OCI-LY7 (cell line): ENCODE measurements at regions not wholly inside any gene's neighbourhood (a gene's known extent, or its start where the extent isn't known, plus 50 kb on each side); places are given as distances from the start of the nearest gene placed in this dataset.

ENCODE experiments used
- BruUV-seq: library from RNA; stranded (reverse); fragments of 400-500 nt; replicated peaks from 2 replicates; lab custom pipeline; 2021; lab: Mats Ljungman, UMichigan
- CTCF ChIA-PET: fragments of 300-600 bp; sonication (Branson Sonifier 250); formaldehyde crosslinking; loops from one replicate; lab custom pipeline; 2022; ENCODE audit warnings: antibody characterized with exemption; ENCODE audit not compliant: unreplicated experiment; lab: Charles Lee
- POLR2A ChIA-PET: fragments of 300-600 bp; sonication (Branson Sonifier 250); formaldehyde crosslinking; loops from one replicate; lab custom pipeline; 2022; ENCODE audit warnings: antibody characterized with exemption; lab: Charles Lee
- DNase-seq: peaks from one replicate; pipeline ENCODE4 v3.0.0-alpha.2; 2015; ENCODE audit warnings: low spot score
- H2AFZ ChIP-seq: fragments of 200-600 bp; sonication (generic), shearing (Covaris generic); 2 replicates; pipeline ENCODE4 v1.6.1; 2014; ENCODE audit warnings: mild to moderate bottlenecking, antibody characterized with exemption, low read length, moderate library complexity
- H3K27ac ChIP-seq: fragments of 200-600 bp; sonication (generic); 2 replicates; pipeline ENCODE4 v1.5.1; 2014; ENCODE audit warnings: mixed run types, low read depth, mild to moderate bottlenecking, moderate library complexity, low read length, inconsistent platforms; ENCODE audit not compliant: poor library complexity, severe bottlenecking
- H3K36me3 ChIP-seq: fragments of 200-600 bp; sonication (generic); 2 replicates; pipeline ENCODE4 v1.6.1; 2014; ENCODE audit warnings: mild to moderate bottlenecking, antibody characterized with exemption, low read length, moderate library complexity, mixed read lengths; ENCODE audit not compliant: insufficient read depth
- H3K4me1 ChIP-seq: fragments of 200-600 bp; sonication (generic); 2 replicates; pipeline ENCODE4 v1.5.1; 2014; ENCODE audit warnings: mild to moderate bottlenecking, low read length; ENCODE audit not compliant: insufficient read depth, poor library complexity, severe bottlenecking
- H3K4me2 ChIP-seq: fragments of 200-600 bp; sonication (generic); 2 replicates; pipeline ENCODE4 v1.6.1; 2014; ENCODE audit warnings: mild to moderate bottlenecking, low read length
- H3K4me3 ChIP-seq: fragments of 200-600 bp; sonication (generic); 2 replicates; pipeline ENCODE4 v1.5.1; 2014; ENCODE audit warnings: mild to moderate bottlenecking, low read depth, low read length; ENCODE audit not compliant: poor library complexity, severe bottlenecking
- H3K79me2 ChIP-seq: fragments of 200-600 bp; sonication (generic); 2 replicates; pipeline ENCODE4 v1.6.1; 2016; ENCODE audit warnings: low read depth, mild to moderate bottlenecking, low read length, moderate library complexity, mixed read lengths; ENCODE audit not compliant: insufficient read depth
- H3K9me2 ChIP-seq: fragments of 200-600 bp; sonication (generic); 2 replicates; pipeline ENCODE4 v1.6.1; 2016; ENCODE audit warnings: mild to moderate bottlenecking, low read length, mixed read lengths; ENCODE audit not compliant: insufficient read depth
- H3K9me3 ChIP-seq: fragments of 200-600 bp; sonication (generic); 2 replicates; pipeline ENCODE4 v1.6.1; 2014; ENCODE audit warnings: mild to moderate bottlenecking, mixed run types, low read length, mixed read lengths
- H4K20me1 ChIP-seq: fragments of 200-600 bp; sonication (generic); 2 replicates; pipeline ENCODE4 v1.6.1; 2014; ENCODE audit warnings: mild to moderate bottlenecking, antibody characterized with exemption, low read length, moderate library complexity, mixed read lengths; ENCODE audit not compliant: insufficient read depth
- EZH2phosphoT487 ChIP-seq: fragments of 200-600 bp; sonication (generic); IDR thresholded peaks from 2 replicates; pipeline ENCODE4 v1.6.1; 2018; ENCODE audit warnings: low read depth, borderline replicate concordance, mild to moderate bottlenecking, mixed run types, antibody characterized with exemption, low read length, moderate library complexity, mixed read lengths
- intact Hi-C: fragments of 100-400 bp; cut with micrococcal nuclease; formaldehyde crosslinking; loops from one replicate; pipeline ENCODE4 v1.10.0; 2022; ENCODE audit not compliant: unreplicated experiment
- TF ChIP-seq, protein P1 (sequence below): fragments of 200-600 bp; sonication (generic); conservative IDR thresholded peaks from 2 replicates; pipeline ENCODE4 v1.5.1; 2014; ENCODE audit warnings: mild to moderate bottlenecking, antibody characterized with exemption, low read length, moderate library complexity, mixed read lengths

DNA sequence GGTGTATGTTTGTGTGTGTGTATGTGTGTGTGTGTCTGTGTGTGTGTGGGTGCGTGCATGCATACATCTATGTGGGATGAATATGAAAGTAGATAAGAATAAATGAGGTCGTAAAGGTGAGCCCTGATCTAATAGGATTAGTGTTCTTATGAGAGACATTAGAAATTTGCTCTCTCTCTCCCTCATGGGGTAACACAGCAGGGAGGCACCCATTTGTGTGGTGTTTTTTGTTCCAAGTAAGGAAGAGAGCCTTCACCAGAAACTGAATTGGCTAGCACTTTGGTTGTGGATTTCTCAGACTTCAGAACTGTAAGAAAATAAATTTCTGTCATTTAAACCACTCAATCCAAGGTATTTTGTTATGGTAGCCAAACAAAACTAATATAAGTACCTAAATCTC lies 353.7 kb upstream of the CHRM2 start:
- intact Hi-C loops: no loop called here
- Histone ChIP-seq H2AFZ (no peak overlapping the region), H3K36me3 (no peaks in the 10 kb centered on the region; the same call in 1 of the 2 replicates), H3K4me2 (no peak overlapping the region), H4K20me1 (no peaks in the 10 kb centered on the region), H3K27ac (no peak overlapping the region), H3K4me3 (no peak overlapping the region), H3K9me3 (peaks cover 7% of the 10 kb centered on the region; the same call in 1 of the 2 replicates), H3K9me2 (no peaks in the 10 kb centered on the region), H3K4me1 (no peaks in the 10 kb centered on the region), H3K79me2 (no peaks in the 10 kb centered on the region)
- no peak for DNase-seq
- no peak for TF ChIP-seq EZH2phosphoT487
- TF ChIP-seq, protein P1, sequence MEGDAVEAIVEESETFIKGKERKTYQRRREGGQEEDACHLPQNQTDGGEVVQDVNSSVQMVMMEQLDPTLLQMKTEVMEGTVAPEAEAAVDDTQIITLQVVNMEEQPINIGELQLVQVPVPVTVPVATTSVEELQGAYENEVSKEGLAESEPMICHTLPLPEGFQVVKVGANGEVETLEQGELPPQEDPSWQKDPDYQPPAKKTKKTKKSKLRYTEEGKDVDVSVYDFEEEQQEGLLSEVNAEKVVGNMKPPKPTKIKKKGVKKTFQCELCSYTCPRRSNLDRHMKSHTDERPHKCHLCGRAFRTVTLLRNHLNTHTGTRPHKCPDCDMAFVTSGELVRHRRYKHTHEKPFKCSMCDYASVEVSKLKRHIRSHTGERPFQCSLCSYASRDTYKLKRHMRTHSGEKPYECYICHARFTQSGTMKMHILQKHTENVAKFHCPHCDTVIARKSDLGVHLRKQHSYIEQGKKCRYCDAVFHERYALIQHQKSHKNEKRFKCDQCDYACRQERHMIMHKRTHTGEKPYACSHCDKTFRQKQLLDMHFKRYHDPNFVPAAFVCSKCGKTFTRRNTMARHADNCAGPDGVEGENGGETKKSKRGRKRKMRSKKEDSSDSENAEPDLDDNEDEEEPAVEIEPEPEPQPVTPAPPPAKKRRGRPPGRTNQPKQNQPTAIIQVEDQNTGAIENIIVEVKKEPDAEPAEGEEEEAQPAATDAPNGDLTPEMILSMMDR: no peak
- BruUV-seq: no TSS peak
- ChIA-PET CTCF (no interaction called here), POLR2A (interaction anchor here (0.7 kb wide), 1 partner anchor 11 kb away, joined by 3 read pairs; no protein-coding TSS in a partner anchor)

DNA sequence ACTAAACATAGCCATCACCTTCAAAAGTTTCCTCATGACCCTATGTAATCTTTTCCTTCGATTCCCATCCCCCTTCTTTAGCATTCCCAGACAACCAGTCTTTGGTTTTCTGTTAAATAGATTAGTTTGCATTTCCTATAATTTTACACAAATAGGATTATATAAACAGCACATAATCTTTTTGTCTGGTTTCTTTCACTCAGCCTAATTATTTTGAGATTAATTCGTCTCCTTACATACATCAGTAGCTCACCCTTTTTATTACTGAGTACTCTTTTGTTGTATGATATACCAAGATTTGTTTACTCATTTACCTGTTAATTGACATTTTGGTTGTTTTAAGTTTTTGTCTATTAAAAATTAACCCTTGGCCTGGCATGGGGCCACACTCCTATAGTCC lies 354.7 kb upstream of the CHRM2 start:
- Histone ChIP-seq H3K9me3 (peaks cover 12% of the 10 kb centered on the region; the same call in 1 of the 2 replicates), H3K36me3 (no peaks in the 10 kb centered on the region; the same call in 1 of the 2 replicates), H3K27ac (no peak overlapping the region), H2AFZ (no peak overlapping the region), H3K9me2 (no peaks in the 10 kb centered on the region), H4K20me1 (no peaks in the 10 kb centered on the region), H3K79me2 (no peaks in the 10 kb centered on the region), H3K4me1 (no peaks in the 10 kb centered on the region), H3K4me2 (no peak overlapping the region), H3K4me3 (no peak overlapping the region)
- ChIA-PET POLR2A (no interaction called here), CTCF (no interaction called here)
- no peak for TF ChIP-seq EZH2phosphoT487
- TF ChIP-seq, protein P1: no peak
- intact Hi-C loops: loop anchor here (1.0 kb wide), 1 partner anchor 22 kb away; no protein-coding TSS in a partner anchor
- no peak for DNase-seq
- BruUV-seq: no TSS peak

DNA sequence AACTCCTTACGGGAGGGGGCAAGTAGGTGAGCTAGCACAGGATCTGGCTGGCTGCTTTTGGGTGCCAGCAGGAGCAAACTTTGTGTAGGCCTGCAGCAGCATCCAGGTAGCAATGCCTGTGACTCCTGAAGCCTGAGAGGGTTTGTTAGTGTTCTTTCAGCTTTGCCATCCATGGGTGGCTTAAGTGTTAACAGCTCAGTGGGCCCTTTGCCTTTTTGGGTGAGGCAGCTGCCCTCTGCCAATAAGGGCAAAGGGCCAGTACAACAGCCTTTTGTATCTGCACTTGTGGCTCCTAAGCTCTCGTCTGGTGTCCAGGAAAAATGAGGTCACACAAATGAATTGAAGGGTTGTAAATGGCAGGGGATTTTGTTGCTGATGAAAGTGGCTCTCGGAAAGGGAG lies 359.0 kb upstream of the CHRM2 start:
- CTCF ChIA-PET: no interaction called here
- no peak overlapping the region for H3K4me3 ChIP-seq
- no peak overlapping the region for H3K27ac ChIP-seq
- intact Hi-C loops: no loop called here
- no TSS peak for BruUV-seq
- no peak overlapping the region for H2AFZ ChIP-seq
- no peak overlapping the region for H3K4me2 ChIP-seq
- no peaks in the 10 kb centered on the region for H3K9me2 ChIP-seq
- no peaks in the 10 kb centered on the region for H3K79me2 ChIP-seq
- H3K9me3 ChIP-seq: peaks cover 17% of the 10 kb centered on the region; the same call in 1 of the 2 replicates
- H4K20me1 ChIP-seq: no peaks in the 10 kb centered on the region
- TF ChIP-seq, protein P1: no peak
- TF ChIP-seq EZH2phosphoT487: no peak
- no peaks in the 10 kb centered on the region for H3K4me1 ChIP-seq
- H3K36me3 ChIP-seq: no peaks in the 10 kb centered on the region; the same call in 1 of the 2 replicates
- POLR2A ChIA-PET: no interaction called here
- no peak for DNase-seq
